Trophoblast cell (in vitro differentiated cells and primary cell): ENCODE measurements at regions not wholly inside any gene's neighbourhood (a gene's known extent, or its start where the extent isn't known, plus 50 kb on each side); places are given as distances from the start of the nearest gene placed in this dataset.
"Not testable (repeated sequence)": the region's sequence is repeated elsewhere in the genome, so short reads cannot be mapped to it uniquely, and the experiment has no call there.

Source experiments
- DNase-seq, 2 donors: peaks; one replicate each; pipeline ENCODE4 v3.0.0-alpha.2; 2016
- H2AFZ ChIP-seq: 2 replicates; pipeline ENCODE4 v1.6.1; 2013; ENCODE audit warnings: low read length, moderate library complexity, mild to moderate bottlenecking; ENCODE audit not compliant: insufficient read depth, poor library complexity
- H2AK5ac ChIP-seq: 2 replicates; pipeline ENCODE4 v1.6.1; 2013; ENCODE audit warnings: mild to moderate bottlenecking, low read length
- H2BK120ac ChIP-seq: 2 replicates; pipeline ENCODE4 v1.6.1; 2013; ENCODE audit warnings: low read length, mild to moderate bottlenecking, moderate library complexity; ENCODE audit not compliant: insufficient read depth, poor library complexity
- H2BK12ac ChIP-seq: 2 replicates; pipeline ENCODE4 v1.6.1; 2013; ENCODE audit warnings: mild to moderate bottlenecking, low read length, moderate library complexity
- H2BK5ac ChIP-seq: 2 replicates; pipeline ENCODE4 v1.6.1; 2013; ENCODE audit warnings: low read length, low read depth, moderate library complexity, mild to moderate bottlenecking; ENCODE audit not compliant: poor library complexity
- H3K14ac ChIP-seq: 2 replicates; pipeline ENCODE4 v1.6.1; 2013; ENCODE audit warnings: mild to moderate bottlenecking, low read length
- H3K18ac ChIP-seq: 2 replicates; pipeline ENCODE4 v1.6.1; 2013; ENCODE audit warnings: mild to moderate bottlenecking, low read length
- H3K23ac ChIP-seq: 2 replicates; pipeline ENCODE4 v1.6.1; 2013; ENCODE audit warnings: low read length
- H3K27ac ChIP-seq: 2 replicates; pipeline ENCODE4 v1.5.1; 2013; ENCODE audit warnings: low read depth, mild to moderate bottlenecking, inconsistent platforms, low read length, moderate library complexity
- H3K27me3 ChIP-seq: 2 replicates; pipeline ENCODE4 v1.6.1; 2013; ENCODE audit warnings: inconsistent platforms, mild to moderate bottlenecking, low read length, moderate library complexity; ENCODE audit not compliant: insufficient read depth
- H3K36me3 ChIP-seq, 2 experiments: 1 replicate in 1 of 2; 2 replicates in 1 of 2; pipeline ENCODE4 v1.6.1; 2013; ENCODE audit warnings: low read length in 2 of 2, mild to moderate bottlenecking in 2 of 2, moderate library complexity in 1 of 2; ENCODE audit not compliant: insufficient read depth in 2 of 2, control insufficient read depth in 1 of 2
- H3K4ac ChIP-seq: 2 replicates; pipeline ENCODE4 v1.6.1; 2013; ENCODE audit warnings: low read depth, mild to moderate bottlenecking, low read length, moderate library complexity
- H3K4me1 ChIP-seq, 2 experiments: 1 replicate in 1 of 2; 2 replicates in 1 of 2; pipeline ENCODE4 v1.6.1; 2013; ENCODE audit warnings: low read length in 2 of 2, mild to moderate bottlenecking in 2 of 2, moderate library complexity in 1 of 2; ENCODE audit not compliant: insufficient read depth in 2 of 2, control insufficient read depth in 1 of 2
- H3K4me2 ChIP-seq: 2 replicates; pipeline ENCODE4 v1.6.1; 2013; ENCODE audit warnings: inconsistent platforms, mild to moderate bottlenecking, low read length, moderate library complexity
- H3K4me3 ChIP-seq: 2 replicates; pipeline ENCODE4 v1.5.1; 2013; ENCODE audit warnings: mild to moderate bottlenecking, low read depth, low read length, inconsistent platforms
- H3K79me1 ChIP-seq: one replicate; pipeline ENCODE4 v1.6.1; 2013; ENCODE audit warnings: low read length
- H3K79me2 ChIP-seq: 2 replicates; pipeline ENCODE4 v1.6.1; 2013; ENCODE audit warnings: low read length, mild to moderate bottlenecking; ENCODE audit not compliant: control insufficient read depth, insufficient read depth, poor library complexity
- H3K9ac ChIP-seq: 2 replicates; pipeline ENCODE4 v1.6.1; 2013; ENCODE audit warnings: mild to moderate bottlenecking, low read length
- H3K9me3 ChIP-seq: 2 replicates; pipeline ENCODE4 v1.6.1; 2013; ENCODE audit warnings: low read depth, mild to moderate bottlenecking, control low read depth, inconsistent platforms, low read length; ENCODE audit not compliant: insufficient read depth
- H4K12ac ChIP-seq: 2 replicates; pipeline ENCODE4 v1.6.1; 2013; ENCODE audit warnings: low read depth, mild to moderate bottlenecking, low read length, moderate library complexity
- H4K8ac ChIP-seq: 2 replicates; pipeline ENCODE4 v1.6.1; 2013; ENCODE audit warnings: low read depth, mild to moderate bottlenecking, low read length, moderate library complexity
- H4K91ac ChIP-seq: one replicate; pipeline ENCODE4 v1.6.1; 2013; ENCODE audit warnings: low read depth, mild to moderate bottlenecking, low read length, moderate library complexity
- WGBS: extraction: QIAGEN DNeasy Blood & Tissue Kit; methylation state at CpG from one replicate; pipeline ENCODE4 v1.1.7; 2013; ENCODE audit warnings: missing lambda C conversion rate; ENCODE audit not compliant: insufficient read length, insufficient coverage; ENCODE audit errors: extremely low coverage; 5-methylcytosine and 5-hydroxymethylcytosine counted together

- H3K14ac ChIP-seq, DNase-seq, H3K23ac ChIP-seq, H3K79me2 ChIP-seq, H3K4me1 ChIP-seq, H4K8ac ChIP-seq, H2BK120ac ChIP-seq, H3K9ac ChIP-seq, H2AFZ ChIP-seq, H4K12ac ChIP-seq, H3K27me3 ChIP-seq, H3K4me2 ChIP-seq, H3K79me1 ChIP-seq, H3K18ac ChIP-seq, H3K4me3 ChIP-seq, H2BK5ac ChIP-seq, H3K9me3 ChIP-seq, H4K91ac ChIP-seq, H2AK5ac ChIP-seq, H3K4ac ChIP-seq, H3K27ac ChIP-seq, H2BK12ac ChIP-seq, H3K36me3 ChIP-seq: not testable (repeated sequence)
- WGBS = no CpG with 5 or more reads among the region's 6 CpGs
These were observed 204.9 kb downstream of the NPIPA8 start for GRCh38 chr16:18131587-18131986.

- H3K14ac ChIP-seq, H3K9ac ChIP-seq, H2BK5ac ChIP-seq, H3K4me1 ChIP-seq, H4K12ac ChIP-seq, H3K79me1 ChIP-seq, H3K4me2 ChIP-seq, H3K18ac ChIP-seq, H3K36me3 ChIP-seq, H3K27me3 ChIP-seq, H2BK12ac ChIP-seq, H3K9me3 ChIP-seq, H3K23ac ChIP-seq, H3K79me2 ChIP-seq, H4K8ac ChIP-seq, H3K4me3 ChIP-seq, H3K4ac ChIP-seq, H2AK5ac ChIP-seq, H3K27ac ChIP-seq, H2BK120ac ChIP-seq, DNase-seq, H2AFZ ChIP-seq, H4K91ac ChIP-seq: not testable (repeated sequence)
- WGBS = no CpG with 5 or more reads among the region's 8 CpGs
These were observed 205.9 kb downstream of the NPIPA8 start for GRCh38 chr16:18130478-18131120.

GRCh38 chr16:18127033-18127432 is 209.5 kb downstream of the NPIPA8 start:
- not testable (repeated sequence) for H2AK5ac ChIP-seq, H3K14ac ChIP-seq, H3K27ac ChIP-seq, H3K79me2 ChIP-seq, H3K4me3 ChIP-seq, H3K36me3 ChIP-seq, H3K23ac ChIP-seq, H2BK120ac ChIP-seq, H3K4me2 ChIP-seq, H3K4me1 ChIP-seq, H2BK12ac ChIP-seq, H3K9me3 ChIP-seq, H3K27me3 ChIP-seq, DNase-seq, H3K4ac ChIP-seq, H2AFZ ChIP-seq, H2BK5ac ChIP-seq, H4K91ac ChIP-seq, H4K8ac ChIP-seq, H3K9ac ChIP-seq, H4K12ac ChIP-seq, H3K79me1 ChIP-seq, H3K18ac ChIP-seq
- WGBS = no CpG with 5 or more reads among the region's 12 CpGs

GRCh38 chr16:18119092-18119491 is 217.4 kb downstream of the NPIPA8 start:
- not testable (repeated sequence) for DNase-seq, H2AK5ac ChIP-seq, H3K18ac ChIP-seq, H2BK5ac ChIP-seq, H4K12ac ChIP-seq, H3K4ac ChIP-seq, H3K36me3 ChIP-seq, H2BK120ac ChIP-seq, H3K4me3 ChIP-seq, H3K79me1 ChIP-seq, H3K9ac ChIP-seq, H4K91ac ChIP-seq, H3K4me1 ChIP-seq, H4K8ac ChIP-seq, H2BK12ac ChIP-seq, H2AFZ ChIP-seq, H3K14ac ChIP-seq, H3K4me2 ChIP-seq, H3K9me3 ChIP-seq, H3K27ac ChIP-seq, H3K27me3 ChIP-seq, H3K23ac ChIP-seq, H3K79me2 ChIP-seq
- WGBS = no CpG with 5 or more reads among the region's 4 CpGs
